ENCODE measurements at regions not wholly inside any gene's neighbourhood (a gene's known extent, or its start where the extent isn't known, plus 50 kb on each side); places are given as distances from the start of the nearest gene placed in this dataset.

- H3K9ac ChIP-seq (ENCODE audit: low read length) = no peak overlapping the region
- no peaks in the 10 kb centered on the region for H3K79me2 ChIP-seq (ENCODE audit: insufficient read depth, low read length)
- ATAC-seq = no peak
- ChIA-PET CTCF (interaction anchor here (3.0 to 3.6 kb wide), 2 partner anchors 206 to 223 kb away, joined by 23 to 29 read pairs; no protein-coding TSS in a partner anchor), POLR2A (no interaction called here), RAD21 (ENCODE audit: low non-redundant PET in 1 of 2, low total read pairs in 2 of 2, uncharacterized antibody in 2 of 2, unreplicated experiment in 2 of 2) (no interaction called here)
- no TSS peak for BruUV-seq (replicated peaks)
- no peak for TF ChIP-seq POLR2A (IDR thresholded peaks at IDR 0.05; ENCODE audit: borderline replicate concordance, extremely low read depth, insufficient read depth, insufficient read length)
- no peak for TF ChIP-seq ZFX (IDR thresholded peaks at IDR 0.05)
- no peak for TF ChIP-seq ATF3 (IDR thresholded peaks at IDR 0.05)
- no peak for TF ChIP-seq ZBTB33 (IDR thresholded peaks at IDR 0.05; ENCODE audit: extremely low read depth, insufficient replicate concordance, low read length)
- no peak for TF ChIP-seq SP1 (IDR thresholded peaks at IDR 0.05; ENCODE audit: low read depth)
- no peak for TF ChIP-seq JUND (IDR thresholded peaks at IDR 0.05)
- TF ChIP-seq ELF1 (IDR thresholded peaks at IDR 0.05; ENCODE audit: borderline replicate concordance, low read depth) = no peak
- no peak for TF ChIP-seq EGR1 (IDR thresholded peaks at IDR 0.05; ENCODE audit: low read depth)
- no peak for TF ChIP-seq POLR2AphosphoS5 (IDR thresholded peaks at IDR 0.05; ENCODE audit: low read depth, low read length)
- no peak for TF ChIP-seq SIN3A (IDR thresholded peaks at IDR 0.05; ENCODE audit: low read depth)
- no peak for TF ChIP-seq SRF (IDR thresholded peaks at IDR 0.05; ENCODE audit: low read depth)
- TF ChIP-seq ZNF274 (IDR thresholded peaks at IDR 0.05; ENCODE audit: low read depth, low read length) = no peak
- TF ChIP-seq MAX (IDR thresholded peaks at IDR 0.05) = no peak
- TF ChIP-seq EZH2 (IDR thresholded peaks at IDR 0.05) = no peak
- no peak for TF ChIP-seq FOSL1 (IDR thresholded peaks at IDR 0.05; ENCODE audit: low read depth)
- no peak for TF ChIP-seq CBX3 (IDR thresholded peaks at IDR 0.05; ENCODE audit: low read depth)
- TF ChIP-seq CTCF (IDR thresholded peaks at IDR 0.05 in 2 of 3, conservative IDR thresholded peaks at IDR 0.05 in 1 of 3; ENCODE audit: borderline replicate concordance in 1 of 3, insufficient read depth in 1 of 3, low read depth in 2 of 3, low read length in 2 of 3) = no peak
- no peak for TF ChIP-seq CEBPB (IDR thresholded peaks at IDR 0.05; ENCODE audit: low read depth)
- H3K36me3 ChIP-seq (ENCODE audit: control insufficient read depth in 1 of 2, insufficient read depth in 2 of 2, low read length in 2 of 2) = no peaks in the 10 kb centered on the region
- DNase-seq (ENCODE audit: low read depth, low spot score) = no peak
- no peaks in the 10 kb centered on the region for H3K9me3 ChIP-seq (ENCODE audit: control insufficient read depth in 1 of 2, insufficient read depth in 1 of 2, low read depth in 1 of 2, low read length in 2 of 2)
- H2AFZ ChIP-seq (ENCODE audit: low read depth, low read length, poor library complexity, severe bottlenecking) = no peak overlapping the region
- no peak overlapping the region for H3K4me3 ChIP-seq (replicated peaks in 1 of 2; ENCODE audit: low read depth in 1 of 2, low read length in 2 of 2)
- no peaks in the 10 kb centered on the region for H4K20me1 ChIP-seq (ENCODE audit: insufficient read depth)
- intact Hi-C loops (cut with micrococcal nuclease) = no loop called here
- H3K27me3 ChIP-seq (ENCODE audit: insufficient read depth, low read length) = peaks cover 23% of the 10 kb centered on the region
- H3K27ac ChIP-seq (ENCODE audit: low read depth, low read length) = no peak overlapping the region
- no peaks in the 10 kb centered on the region for H3K4me1 ChIP-seq (ENCODE audit: control insufficient read depth in 1 of 2, insufficient read depth in 2 of 2, low read length in 2 of 2)
- no peak overlapping the region for H3K4me2 ChIP-seq (ENCODE audit: low read length)
- no peaks in the 10 kb centered on the region for H3K9me2 ChIP-seq (ENCODE audit: insufficient read depth)
Observed at GRCh38 chr20:40739841-40740240, 50.8 kb upstream of the MAFB start.
